Smooth muscle cell (in vitro differentiated cells): ENCODE measurements at regions not wholly inside any gene's neighbourhood (a gene's known extent, or its start where the extent isn't known, plus 50 kb on each side); places are given as distances from the start of the nearest gene placed in this dataset.

Experiments used
- DNase-seq: peaks from one replicate; lab custom pipeline; 2025; ENCODE audit not compliant: unreplicated experiment; lab: John Stamatoyannopoulos, UW
- H2AFZ ChIP-seq: fragments of 200-600 bp; sonication (generic); 2 replicates; pipeline ENCODE4 v1.6.0; 2016; ENCODE audit warnings: antibody characterized with exemption, low read depth, mild to moderate bottlenecking
- H3F3A ChIP-seq: fragments of 200-600 bp; sonication (generic); 2 replicates; pipeline ENCODE4 v1.6.0; 2017; ENCODE audit warnings: antibody characterized with exemption, low read depth
- H3K27ac ChIP-seq: fragments of 200-600 bp; sonication (generic); 2 replicates; pipeline ENCODE4 v1.5.1; 2016; ENCODE audit warnings: low read depth, mild to moderate bottlenecking
- H3K27me3 ChIP-seq: fragments of 200-600 bp; sonication (generic); 2 replicates; pipeline ENCODE4 v1.6.1; 2016; ENCODE audit warnings: low read depth, mild to moderate bottlenecking
- H3K36me3 ChIP-seq: fragments of 200-600 bp; sonication (generic); 2 replicates; pipeline ENCODE4 v1.5.1; 2016; ENCODE audit warnings: low read depth
- H3K4me1 ChIP-seq: fragments of 200-600 bp; sonication (generic); 2 replicates; pipeline ENCODE4 v1.5.1; 2016; ENCODE audit warnings: low read depth
- H3K4me2 ChIP-seq: fragments of 200-600 bp; sonication (generic); 2 replicates; pipeline ENCODE4 v1.6.0; 2016; ENCODE audit warnings: mild to moderate bottlenecking
- H3K4me3 ChIP-seq: fragments of 200-600 bp; sonication (generic); 2 replicates; pipeline ENCODE4 v1.5.1; 2016; ENCODE audit warnings: mild to moderate bottlenecking
- H3K79me2 ChIP-seq: fragments of 200-600 bp; sonication (generic); 2 replicates; pipeline ENCODE4 v1.6.0; 2016; ENCODE audit warnings: low read depth, mild to moderate bottlenecking
- H3K9ac ChIP-seq: fragments of 200-600 bp; sonication (generic); 2 replicates; pipeline ENCODE4 v1.6.0; 2016; ENCODE audit warnings: low read depth
- H3K9me3 ChIP-seq: fragments of 200-600 bp; sonication (generic); replicated peaks from 2 replicates; pipeline ENCODE4 v1.5.1; 2016; ENCODE audit warnings: low read depth
- H4K20me1 ChIP-seq: fragments of 200-600 bp; sonication (generic); 2 replicates; pipeline ENCODE4 v1.6.0; 2016; ENCODE audit warnings: low read depth
- whole genome bisulfite sequencing: methylation state at CpG from one replicate; pipeline ENCODE4 v1.1.7; 2016; ENCODE audit warnings: low lambda C conversion rate; 5-methylcytosine and 5-hydroxymethylcytosine counted together
- TF ChIP-seq, protein P1 (sequence below): fragments of 200-600 bp; sonication (generic); IDR thresholded peaks from 2 replicates; pipeline ENCODE4 v1.5.1; 2017; ENCODE audit warnings: borderline replicate concordance, mild to moderate bottlenecking, antibody characterized with exemption; ENCODE audit not compliant: insufficient read depth, poor library complexity, severe bottlenecking

GRCh38 chr3:193085655-193086054, 155.4 kb upstream of the PLAAT1 start:
- 83% methylated on average over 2 of the region's 2 CpGs for WGBS
- no peaks in the 10 kb centered on the region for H3K36me3 ChIP-seq
- no peak overlapping the region for H3K27ac ChIP-seq
- H3F3A ChIP-seq: no peaks in the 10 kb centered on the region
- no peaks in the 10 kb centered on the region for H3K79me2 ChIP-seq
- H3K4me2 ChIP-seq: no peak overlapping the region
- no peaks in the 10 kb centered on the region for H3K4me1 ChIP-seq
- no peaks in the 10 kb centered on the region for H3K27me3 ChIP-seq
- no peak for DNase-seq
- no peak overlapping the region for H3K4me3 ChIP-seq
- TF ChIP-seq, protein P1, sequence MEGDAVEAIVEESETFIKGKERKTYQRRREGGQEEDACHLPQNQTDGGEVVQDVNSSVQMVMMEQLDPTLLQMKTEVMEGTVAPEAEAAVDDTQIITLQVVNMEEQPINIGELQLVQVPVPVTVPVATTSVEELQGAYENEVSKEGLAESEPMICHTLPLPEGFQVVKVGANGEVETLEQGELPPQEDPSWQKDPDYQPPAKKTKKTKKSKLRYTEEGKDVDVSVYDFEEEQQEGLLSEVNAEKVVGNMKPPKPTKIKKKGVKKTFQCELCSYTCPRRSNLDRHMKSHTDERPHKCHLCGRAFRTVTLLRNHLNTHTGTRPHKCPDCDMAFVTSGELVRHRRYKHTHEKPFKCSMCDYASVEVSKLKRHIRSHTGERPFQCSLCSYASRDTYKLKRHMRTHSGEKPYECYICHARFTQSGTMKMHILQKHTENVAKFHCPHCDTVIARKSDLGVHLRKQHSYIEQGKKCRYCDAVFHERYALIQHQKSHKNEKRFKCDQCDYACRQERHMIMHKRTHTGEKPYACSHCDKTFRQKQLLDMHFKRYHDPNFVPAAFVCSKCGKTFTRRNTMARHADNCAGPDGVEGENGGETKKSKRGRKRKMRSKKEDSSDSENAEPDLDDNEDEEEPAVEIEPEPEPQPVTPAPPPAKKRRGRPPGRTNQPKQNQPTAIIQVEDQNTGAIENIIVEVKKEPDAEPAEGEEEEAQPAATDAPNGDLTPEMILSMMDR: no peak
- H4K20me1 ChIP-seq: no peaks in the 10 kb centered on the region
- no peaks in the 10 kb centered on the region for H3K9me3 ChIP-seq
- no peak overlapping the region for H3K9ac ChIP-seq
- H2AFZ ChIP-seq: no peak overlapping the region

DNA sequence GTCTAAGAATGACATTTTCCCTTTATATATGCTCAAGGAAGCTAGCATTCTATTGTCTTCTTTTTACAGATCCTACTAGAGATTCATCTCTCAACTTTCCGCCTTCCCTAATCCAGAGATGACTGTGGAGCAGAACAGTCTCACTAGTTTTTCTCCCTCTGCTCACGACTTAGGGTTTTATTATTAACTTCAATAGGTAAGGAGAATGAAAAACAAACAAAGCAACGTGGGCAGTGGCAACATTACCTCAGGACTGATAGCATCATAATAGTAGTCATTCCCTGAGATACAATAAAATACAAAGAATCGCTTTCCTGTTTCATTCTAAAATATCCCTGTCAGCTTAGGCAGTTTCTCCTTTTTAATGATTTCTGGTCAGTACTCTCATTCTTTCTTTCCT, 154.3 kb upstream of the PLAAT1 start:
- H3K4me1 ChIP-seq: no peaks in the 10 kb centered on the region
- H3K9me3 ChIP-seq: no peaks in the 10 kb centered on the region
- no peaks in the 10 kb centered on the region for H3F3A ChIP-seq
- no peak overlapping the region for H2AFZ ChIP-seq
- H3K4me3 ChIP-seq: no peak overlapping the region
- no peaks in the 10 kb centered on the region for H4K20me1 ChIP-seq
- no peak for DNase-seq
- 71% methylated on average over 4 of the region's 4 CpGs for WGBS
- H3K36me3 ChIP-seq: no peaks in the 10 kb centered on the region
- H3K9ac ChIP-seq: no peak overlapping the region
- TF ChIP-seq, protein P1: no peak
- H3K79me2 ChIP-seq: no peaks in the 10 kb centered on the region
- H3K27ac ChIP-seq: no peak overlapping the region
- H3K4me2 ChIP-seq: no peak overlapping the region
- no peaks in the 10 kb centered on the region for H3K27me3 ChIP-seq

DNA sequence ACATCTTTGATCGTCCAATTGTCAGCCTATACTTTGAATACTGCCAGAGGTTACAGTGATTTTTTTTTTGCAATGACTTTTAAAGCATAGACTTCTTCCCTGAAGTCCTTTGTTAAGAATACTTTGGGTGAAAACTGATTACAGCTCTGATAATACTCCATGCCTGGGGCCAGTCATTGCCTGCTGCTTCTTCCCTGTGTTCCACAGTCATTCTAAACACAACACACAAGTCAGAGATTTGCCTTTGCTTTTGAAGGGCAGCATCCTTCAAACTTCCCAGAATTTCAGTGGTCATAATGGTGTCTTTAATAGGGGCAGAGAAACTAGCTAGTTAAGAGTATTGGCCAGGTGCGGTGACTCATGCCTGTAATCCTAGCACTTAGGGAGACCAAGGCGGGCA, 153.7 kb upstream of the PLAAT1 start:
- no peaks in the 10 kb centered on the region for H3K36me3 ChIP-seq
- no peak overlapping the region for H3K4me3 ChIP-seq
- H3K27me3 ChIP-seq: no peaks in the 10 kb centered on the region
- no peaks in the 10 kb centered on the region for H3F3A ChIP-seq
- no peak for DNase-seq
- no peaks in the 10 kb centered on the region for H3K4me1 ChIP-seq
- H3K4me2 ChIP-seq: no peak overlapping the region
- no peak overlapping the region for H2AFZ ChIP-seq
- H3K9ac ChIP-seq: no peak overlapping the region
- no peaks in the 10 kb centered on the region for H3K9me3 ChIP-seq
- no peaks in the 10 kb centered on the region for H3K79me2 ChIP-seq
- WGBS: 74% methylated on average over 3 of the region's 3 CpGs
- TF ChIP-seq, protein P1: no peak
- no peaks in the 10 kb centered on the region for H4K20me1 ChIP-seq
- no peak overlapping the region for H3K27ac ChIP-seq

DNA sequence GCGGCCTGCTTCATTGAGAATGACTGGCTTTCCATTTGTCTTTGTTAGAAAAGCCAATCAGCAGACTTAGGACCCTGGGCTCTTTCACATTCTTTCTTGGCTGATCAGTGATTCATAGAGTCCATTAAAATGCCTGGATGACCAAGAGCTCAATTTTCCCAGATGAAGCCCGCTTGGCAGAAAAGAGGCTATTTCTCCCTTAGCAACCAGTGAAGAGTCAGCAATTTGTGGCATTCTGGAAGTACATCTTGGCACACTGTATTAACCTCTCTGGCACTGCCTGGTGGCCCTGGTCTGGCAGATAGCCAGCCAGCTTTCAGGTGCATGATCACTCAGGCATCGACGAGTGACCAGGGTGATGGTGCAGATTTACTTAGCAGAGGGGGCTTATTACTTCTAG, 145.7 kb upstream of the PLAAT1 start:
- TF ChIP-seq, protein P1: no peak
- Histone ChIP-seq H4K20me1 (no peaks in the 10 kb centered on the region), H3K4me2 (no peak overlapping the region), H3K4me3 (no peak overlapping the region), H3K36me3 (no peaks in the 10 kb centered on the region), H3F3A (no peaks in the 10 kb centered on the region), H3K9me3 (no peaks in the 10 kb centered on the region), H2AFZ (no peak overlapping the region), H3K27ac (no peak overlapping the region), H3K4me1 (no peaks in the 10 kb centered on the region), H3K9ac (no peak overlapping the region), H3K79me2 (no peaks in the 10 kb centered on the region), H3K27me3 (no peaks in the 10 kb centered on the region)
- WGBS: 83% methylated on average over 4 of the region's 4 CpGs
- DNase-seq: no peak
